OCI-LY1 (cell line): ENCODE measurements at regions not wholly inside any gene's neighbourhood (a gene's known extent, or its start where the extent isn't known, plus 50 kb on each side); places are given as distances from the start of the nearest gene placed in this dataset.

Source experiments
- EZH2 ChIP-seq: fragments of 200-600 bp; sonication (generic), shearing (Covaris generic); IDR thresholded peaks from 2 replicates; pipeline ENCODE4 v1.8.0; 2017; ENCODE audit warnings: borderline replicate concordance, mixed run types, mild to moderate bottlenecking, antibody characterized with exemption, low read length, moderate library complexity, mixed read lengths
- TF ChIP-seq, protein P1 (sequence below): fragments of 200-600 bp; sonication (generic), shearing (Covaris generic); IDR thresholded peaks from 2 replicates; pipeline ENCODE4 v1.5.1; 2017; ENCODE audit warnings: mild to moderate bottlenecking, antibody characterized with exemption, low read length, moderate library complexity, mixed read lengths

GRCh38 chr7:69002416-69002815 lies 595.9 kb upstream of the AUTS2 start:
- TF ChIP-seq, protein P1, sequence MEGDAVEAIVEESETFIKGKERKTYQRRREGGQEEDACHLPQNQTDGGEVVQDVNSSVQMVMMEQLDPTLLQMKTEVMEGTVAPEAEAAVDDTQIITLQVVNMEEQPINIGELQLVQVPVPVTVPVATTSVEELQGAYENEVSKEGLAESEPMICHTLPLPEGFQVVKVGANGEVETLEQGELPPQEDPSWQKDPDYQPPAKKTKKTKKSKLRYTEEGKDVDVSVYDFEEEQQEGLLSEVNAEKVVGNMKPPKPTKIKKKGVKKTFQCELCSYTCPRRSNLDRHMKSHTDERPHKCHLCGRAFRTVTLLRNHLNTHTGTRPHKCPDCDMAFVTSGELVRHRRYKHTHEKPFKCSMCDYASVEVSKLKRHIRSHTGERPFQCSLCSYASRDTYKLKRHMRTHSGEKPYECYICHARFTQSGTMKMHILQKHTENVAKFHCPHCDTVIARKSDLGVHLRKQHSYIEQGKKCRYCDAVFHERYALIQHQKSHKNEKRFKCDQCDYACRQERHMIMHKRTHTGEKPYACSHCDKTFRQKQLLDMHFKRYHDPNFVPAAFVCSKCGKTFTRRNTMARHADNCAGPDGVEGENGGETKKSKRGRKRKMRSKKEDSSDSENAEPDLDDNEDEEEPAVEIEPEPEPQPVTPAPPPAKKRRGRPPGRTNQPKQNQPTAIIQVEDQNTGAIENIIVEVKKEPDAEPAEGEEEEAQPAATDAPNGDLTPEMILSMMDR: no peak
- no peak for TF ChIP-seq EZH2
